ENCODE measurements at regions not wholly inside any gene's neighbourhood (a gene's known extent, or its start where the extent isn't known, plus 50 kb on each side); places are given as distances from the start of the nearest gene placed in this dataset.

- TF ChIP-seq JUND (IDR thresholded peaks at IDR 0.05; ENCODE audit: low read depth): no peak
- in situ Hi-C loops (cut with HindIII; ENCODE audit: low pct_unique_long_range_greater_than_20kb, low sequenced_read_pairs): no loop called here
- DNase-seq (ENCODE audit: low read depth in 1 of 2, low spot score in 1 of 2): no peak
These were observed 145.5 kb upstream of the IRF2BP2 start for GRCh38 chr1:234755449-234755863.

- DNase-seq (ENCODE audit: low read depth in 1 of 2, low spot score in 1 of 2): no peak
- in situ Hi-C loops (cut with HindIII; ENCODE audit: low pct_unique_long_range_greater_than_20kb, low sequenced_read_pairs): no loop called here
- no peak for TF ChIP-seq JUND (IDR thresholded peaks at IDR 0.05; ENCODE audit: low read depth)
These were observed 144.0 kb upstream of the IRF2BP2 start for GRCh38 chr1:234753979-234754378.

GRCh38 chr1:234752927-234753326 is 142.9 kb upstream of the IRF2BP2 start:
- no peak for TF ChIP-seq JUND (IDR thresholded peaks at IDR 0.05; ENCODE audit: low read depth)
- no peak for DNase-seq (ENCODE audit: low read depth in 1 of 2, low spot score in 1 of 2)
- in situ Hi-C loops (cut with HindIII; ENCODE audit: low pct_unique_long_range_greater_than_20kb, low sequenced_read_pairs): no loop called here

- DNase-seq (ENCODE audit: low read depth in 1 of 2, low spot score in 1 of 2): no peak
- TF ChIP-seq JUND (IDR thresholded peaks at IDR 0.05; ENCODE audit: low read depth): no peak
- in situ Hi-C loops (cut with HindIII; ENCODE audit: low pct_unique_long_range_greater_than_20kb, low sequenced_read_pairs): no loop called here
These were observed 141.7 kb upstream of the IRF2BP2 start for GRCh38 chr1:234751678-234752077.

- DNase-seq (ENCODE audit: low read depth in 1 of 2, low spot score in 1 of 2): no peak
- in situ Hi-C loops (cut with HindIII; ENCODE audit: low pct_unique_long_range_greater_than_20kb, low sequenced_read_pairs): no loop called here
These were observed 141.1 kb upstream of the IRF2BP2 start for GRCh38 chr1:234750922-234751627.

GRCh38 chr1:234748713-234749112 is 138.7 kb upstream of the IRF2BP2 start:
- no peak for TF ChIP-seq JUND (IDR thresholded peaks at IDR 0.05; ENCODE audit: low read depth)
- no peak for DNase-seq (ENCODE audit: low read depth in 1 of 2, low spot score in 1 of 2)
- in situ Hi-C loops (cut with HindIII; ENCODE audit: low pct_unique_long_range_greater_than_20kb, low sequenced_read_pairs): no loop called here

More at GRCh38 chr1:234750922-234751627, 141.1 kb upstream of the IRF2BP2 start:
- no peak for TF ChIP-seq JUND (IDR thresholded peaks at IDR 0.05; ENCODE audit: low read depth)

GRCh38 chr1:234748066-234748465 is 138.1 kb upstream of the IRF2BP2 start:
- no peak for DNase-seq (ENCODE audit: low read depth in 1 of 2, low spot score in 1 of 2)
- no peak for TF ChIP-seq JUND (IDR thresholded peaks at IDR 0.05; ENCODE audit: low read depth)
- in situ Hi-C loops (cut with HindIII; ENCODE audit: low pct_unique_long_range_greater_than_20kb, low sequenced_read_pairs): no loop called here

GRCh38 chr1:234746798-234747196 is 136.8 kb upstream of the IRF2BP2 start:
- in situ Hi-C loops (cut with HindIII; ENCODE audit: low pct_unique_long_range_greater_than_20kb, low sequenced_read_pairs): no loop called here
- no peak for TF ChIP-seq JUND (IDR thresholded peaks at IDR 0.05; ENCODE audit: low read depth)
- DNase-seq (ENCODE audit: low read depth in 1 of 2, low spot score in 1 of 2): peak; percentile 37 to 94

GRCh38 chr1:234745844-234746797 is 136.1 kb upstream of the IRF2BP2 start:
- no peak for TF ChIP-seq JUND (IDR thresholded peaks at IDR 0.05; ENCODE audit: low read depth)
- in situ Hi-C loops (cut with HindIII; ENCODE audit: low pct_unique_long_range_greater_than_20kb, low sequenced_read_pairs): no loop called here
- no peak for DNase-seq (ENCODE audit: low read depth in 1 of 2, low spot score in 1 of 2)

GRCh38 chr1:234745276-234745675 is 135.3 kb upstream of the IRF2BP2 start:
- DNase-seq (ENCODE audit: low read depth in 1 of 2, low spot score in 1 of 2): no peak
- in situ Hi-C loops (cut with HindIII; ENCODE audit: low pct_unique_long_range_greater_than_20kb, low sequenced_read_pairs): no loop called here
- no peak for TF ChIP-seq JUND (IDR thresholded peaks at IDR 0.05; ENCODE audit: low read depth)

GRCh38 chr1:234743791-234744611 is 134.0 kb upstream of the IRF2BP2 start:
- no peak for TF ChIP-seq JUND (IDR thresholded peaks at IDR 0.05; ENCODE audit: low read depth)
- in situ Hi-C loops (cut with HindIII; ENCODE audit: low pct_unique_long_range_greater_than_20kb, low sequenced_read_pairs): no loop called here
- DNase-seq (ENCODE audit: low read depth in 1 of 2, low spot score in 1 of 2): peak; percentile 31 to 88

GRCh38 chr1:234742622-234743021 is 132.6 kb upstream of the IRF2BP2 start:
- no peak for DNase-seq (ENCODE audit: low read depth in 1 of 2, low spot score in 1 of 2)
- in situ Hi-C loops (cut with HindIII; ENCODE audit: low pct_unique_long_range_greater_than_20kb, low sequenced_read_pairs): no loop called here
- TF ChIP-seq JUND (IDR thresholded peaks at IDR 0.05; ENCODE audit: low read depth): no peak
